ENCODE measurements at regions not wholly inside any gene's neighbourhood (a gene's known extent, or its start where the extent isn't known, plus 50 kb on each side); places are given as distances from the start of the nearest gene placed in this dataset.

DNA sequence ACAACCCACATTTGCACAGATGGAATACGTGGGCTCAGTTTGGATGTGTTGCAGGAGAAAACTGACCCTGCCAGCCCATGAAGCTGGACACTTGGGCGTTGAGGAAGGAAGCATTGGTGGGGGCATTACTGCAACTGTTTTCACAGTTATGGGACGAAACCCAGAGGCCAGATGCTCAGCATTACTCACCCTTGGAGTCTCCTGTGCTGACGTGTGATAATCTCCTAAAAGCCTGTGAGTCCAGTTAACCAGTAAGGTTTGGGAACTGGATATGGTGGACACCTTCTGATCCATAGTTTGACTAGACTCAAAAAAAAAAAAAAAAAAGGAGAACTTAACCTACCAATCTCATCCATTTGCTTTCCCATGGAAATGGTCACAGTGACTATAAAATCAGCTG, 52.8 kb upstream of the EGLN3 start:
- H3K4me3 ChIP-seq (ENCODE audit: low read depth, low read length) = no peak overlapping the region
- TF ChIP-seq, protein P1, sequence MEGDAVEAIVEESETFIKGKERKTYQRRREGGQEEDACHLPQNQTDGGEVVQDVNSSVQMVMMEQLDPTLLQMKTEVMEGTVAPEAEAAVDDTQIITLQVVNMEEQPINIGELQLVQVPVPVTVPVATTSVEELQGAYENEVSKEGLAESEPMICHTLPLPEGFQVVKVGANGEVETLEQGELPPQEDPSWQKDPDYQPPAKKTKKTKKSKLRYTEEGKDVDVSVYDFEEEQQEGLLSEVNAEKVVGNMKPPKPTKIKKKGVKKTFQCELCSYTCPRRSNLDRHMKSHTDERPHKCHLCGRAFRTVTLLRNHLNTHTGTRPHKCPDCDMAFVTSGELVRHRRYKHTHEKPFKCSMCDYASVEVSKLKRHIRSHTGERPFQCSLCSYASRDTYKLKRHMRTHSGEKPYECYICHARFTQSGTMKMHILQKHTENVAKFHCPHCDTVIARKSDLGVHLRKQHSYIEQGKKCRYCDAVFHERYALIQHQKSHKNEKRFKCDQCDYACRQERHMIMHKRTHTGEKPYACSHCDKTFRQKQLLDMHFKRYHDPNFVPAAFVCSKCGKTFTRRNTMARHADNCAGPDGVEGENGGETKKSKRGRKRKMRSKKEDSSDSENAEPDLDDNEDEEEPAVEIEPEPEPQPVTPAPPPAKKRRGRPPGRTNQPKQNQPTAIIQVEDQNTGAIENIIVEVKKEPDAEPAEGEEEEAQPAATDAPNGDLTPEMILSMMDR (IDR thresholded peaks at IDR 0.05; ENCODE audit: low read depth, low read length, missing control alignments) = no peak
- in situ Hi-C loops (cut with HindIII; ENCODE audit: low sequenced_read_pairs) = no loop called here
- no peak for DNase-seq (ENCODE audit: low read depth)

DNA sequence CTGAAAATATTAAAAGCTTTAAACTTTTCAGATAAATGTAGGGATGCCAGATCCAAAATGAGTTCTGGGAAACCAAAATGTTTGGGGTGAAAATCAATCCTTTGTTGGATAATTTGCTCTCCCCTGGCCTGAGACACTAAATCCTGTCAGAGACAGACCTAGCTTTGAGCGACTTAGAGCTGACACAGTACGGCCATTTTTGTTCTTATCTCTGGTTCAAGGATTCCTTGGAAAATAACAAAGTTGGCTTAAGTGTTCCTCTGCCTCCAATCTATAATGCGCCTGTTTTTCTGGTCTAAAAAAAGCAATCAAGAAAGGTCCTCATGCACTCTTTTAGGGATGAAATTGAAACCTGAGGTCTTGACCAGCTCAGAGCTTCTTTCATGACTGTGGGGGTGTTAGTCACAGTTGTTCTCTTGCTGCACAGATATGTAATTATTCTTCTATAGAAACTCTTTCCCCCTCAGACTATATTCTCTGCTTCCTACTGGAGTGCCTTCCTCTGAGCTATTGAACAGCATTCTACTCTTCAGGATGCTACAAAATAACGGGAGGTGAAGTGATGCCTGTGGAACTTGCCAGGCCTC, 52.3 kb upstream of the EGLN3 start:
- in situ Hi-C loops (cut with HindIII; ENCODE audit: low sequenced_read_pairs) = no loop called here
- TF ChIP-seq, protein P1 (IDR thresholded peaks at IDR 0.05; ENCODE audit: low read depth, low read length, missing control alignments) = no peak
- H3K4me3 ChIP-seq (ENCODE audit: low read depth, low read length) = no peak overlapping the region
- DNase-seq (ENCODE audit: low read depth) = no peak
